NCI-H2171 treated with DMSO at 0.1 percent for 48 hours (cell line): ENCODE measurements at regions not wholly inside any gene's neighbourhood (a gene's known extent, or its start where the extent isn't known, plus 50 kb on each side); places are given as distances from the start of the nearest gene placed in this dataset.

Experiments
- DNase-seq: peaks from one replicate; lab custom pipeline; 2025; lab: John Stamatoyannopoulos, UW

DNA sequence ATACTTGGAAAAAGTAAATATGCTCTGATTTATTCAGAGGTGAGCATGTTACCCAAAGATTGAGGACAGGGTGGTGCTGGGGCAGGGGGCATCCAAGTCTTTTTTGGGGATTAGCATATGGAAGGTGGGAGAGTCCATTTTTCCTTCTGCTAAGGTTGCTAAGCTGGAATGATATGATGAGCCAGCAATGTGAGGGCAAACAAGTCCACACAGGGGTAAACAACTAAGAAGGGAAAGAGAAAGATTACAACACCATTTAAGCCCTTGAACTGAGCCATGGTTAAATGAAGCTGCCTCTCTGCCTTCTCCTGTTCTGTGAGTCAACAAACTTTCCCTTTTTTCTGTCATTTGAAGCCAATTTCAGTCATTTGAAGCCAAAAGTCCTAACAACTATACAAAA is 89.0 kb downstream of the RPL22L1 start:
- DNase-seq = no peak

DNA sequence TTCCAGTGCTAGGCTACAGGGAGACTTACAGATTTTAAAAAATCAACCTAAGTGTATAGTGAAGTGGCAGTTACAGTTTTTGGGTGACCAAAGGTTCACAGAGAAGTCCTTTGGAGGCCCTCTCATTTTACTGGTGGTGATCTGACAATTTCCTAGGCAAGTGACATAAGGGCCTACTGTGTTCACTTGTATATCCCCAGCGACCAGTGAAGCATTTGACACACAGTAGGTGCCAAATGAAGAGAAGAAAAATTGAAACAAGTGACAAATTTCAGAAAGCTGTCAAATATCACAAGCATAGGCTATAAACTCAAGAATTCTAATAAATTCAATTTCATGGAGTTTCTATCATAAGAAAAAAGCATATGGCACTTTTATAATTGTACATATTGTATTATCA is 89.5 kb downstream of the RPL22L1 start:
- no peak for DNase-seq

DNA sequence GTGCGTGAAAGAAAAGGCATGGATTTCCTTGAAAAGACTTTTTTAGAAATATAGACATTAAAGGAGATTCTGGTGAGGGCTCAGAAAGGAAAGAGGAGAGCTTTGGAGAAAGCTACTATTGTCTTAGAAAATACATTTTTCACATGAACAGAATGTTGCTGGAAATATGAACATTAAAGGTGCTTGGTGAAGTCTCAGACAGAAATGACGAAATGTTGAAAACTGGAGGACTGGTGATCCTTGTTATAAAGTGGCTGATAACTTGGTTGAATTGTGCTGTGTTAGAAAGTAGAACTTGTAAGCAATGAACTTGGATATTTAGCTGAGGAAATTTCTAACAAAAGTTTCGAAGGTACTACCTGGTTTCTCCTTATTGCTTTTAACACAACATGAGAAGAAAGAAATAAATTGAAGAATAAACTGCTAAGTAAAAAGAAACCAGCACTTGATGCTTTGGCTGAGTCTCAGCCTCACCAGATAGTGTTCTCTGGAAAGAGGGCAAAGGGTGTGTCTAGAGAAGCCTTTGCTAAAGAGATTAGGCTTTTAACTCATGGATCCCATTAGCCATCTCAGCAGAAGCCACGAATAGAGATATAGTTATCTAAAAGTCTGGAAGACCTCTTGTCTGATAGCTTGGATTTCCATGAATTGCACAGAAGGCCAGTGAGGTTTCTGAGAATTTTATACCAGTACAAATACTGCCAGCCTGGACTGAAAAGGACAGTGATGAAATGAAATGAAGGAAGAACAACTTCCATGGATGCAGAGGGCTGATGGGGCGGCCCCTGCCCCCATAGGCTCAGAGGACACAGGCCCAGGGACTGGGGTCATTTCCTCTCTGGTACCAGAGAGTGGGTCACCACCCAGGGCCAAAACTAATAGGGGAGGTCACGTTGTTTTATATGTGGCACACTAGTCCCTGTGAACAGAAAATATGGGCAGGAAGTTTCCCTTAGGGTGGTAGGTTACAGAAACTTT is 91.5 kb downstream of the RPL22L1 start:
- DNase-seq = no peak

DNA sequence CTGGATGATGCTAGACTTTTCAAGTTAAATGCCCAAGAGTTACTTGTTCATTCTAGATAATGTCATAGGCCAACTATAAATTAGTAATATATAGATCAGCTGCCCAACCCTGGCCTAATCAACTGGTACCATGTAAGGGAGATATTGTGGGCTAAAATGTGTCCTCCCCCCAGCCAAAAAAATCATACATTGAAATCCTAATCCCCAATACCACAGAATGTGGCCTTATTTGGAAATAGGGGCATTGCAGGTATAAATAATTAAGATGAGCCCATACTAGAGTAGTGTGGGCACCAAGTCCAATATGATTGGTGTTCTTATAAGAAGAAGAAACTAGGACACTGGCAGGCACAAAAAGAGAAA is 92.5 kb downstream of the RPL22L1 start:
- DNase-seq = no peak

DNA sequence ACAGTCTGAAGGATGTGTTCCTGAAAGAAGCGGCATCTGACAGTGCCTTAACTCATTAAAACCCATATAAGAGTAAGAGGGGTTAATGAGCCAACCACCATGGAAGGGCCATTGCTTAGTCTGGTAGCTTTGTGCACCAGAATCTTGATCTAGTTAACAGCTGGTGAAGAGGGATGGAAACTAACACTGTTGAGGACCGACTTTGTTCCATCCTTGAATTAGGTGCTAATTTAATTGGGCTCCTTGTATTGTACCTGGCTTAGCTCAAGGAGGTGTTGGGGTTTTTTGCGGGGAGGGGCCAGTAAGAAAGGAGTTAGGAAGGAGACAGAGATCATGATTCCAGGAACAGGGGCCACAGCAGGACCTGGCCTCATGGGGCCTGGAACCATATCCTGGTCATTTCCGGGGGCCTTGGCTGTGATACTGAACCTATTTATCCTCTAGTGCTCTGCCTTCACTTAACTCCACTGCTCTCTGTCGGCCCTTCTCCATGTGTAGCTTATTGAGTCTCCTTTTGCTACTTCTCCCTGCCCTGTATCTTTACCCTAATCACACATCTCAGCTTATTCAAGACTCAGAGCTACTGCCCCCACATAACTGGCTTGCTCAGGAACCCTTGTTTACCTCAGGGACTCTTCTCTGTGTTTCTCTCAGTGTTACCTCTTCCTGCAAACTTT is 93.0 kb downstream of the RPL22L1 start:
- no peak for DNase-seq

DNA sequence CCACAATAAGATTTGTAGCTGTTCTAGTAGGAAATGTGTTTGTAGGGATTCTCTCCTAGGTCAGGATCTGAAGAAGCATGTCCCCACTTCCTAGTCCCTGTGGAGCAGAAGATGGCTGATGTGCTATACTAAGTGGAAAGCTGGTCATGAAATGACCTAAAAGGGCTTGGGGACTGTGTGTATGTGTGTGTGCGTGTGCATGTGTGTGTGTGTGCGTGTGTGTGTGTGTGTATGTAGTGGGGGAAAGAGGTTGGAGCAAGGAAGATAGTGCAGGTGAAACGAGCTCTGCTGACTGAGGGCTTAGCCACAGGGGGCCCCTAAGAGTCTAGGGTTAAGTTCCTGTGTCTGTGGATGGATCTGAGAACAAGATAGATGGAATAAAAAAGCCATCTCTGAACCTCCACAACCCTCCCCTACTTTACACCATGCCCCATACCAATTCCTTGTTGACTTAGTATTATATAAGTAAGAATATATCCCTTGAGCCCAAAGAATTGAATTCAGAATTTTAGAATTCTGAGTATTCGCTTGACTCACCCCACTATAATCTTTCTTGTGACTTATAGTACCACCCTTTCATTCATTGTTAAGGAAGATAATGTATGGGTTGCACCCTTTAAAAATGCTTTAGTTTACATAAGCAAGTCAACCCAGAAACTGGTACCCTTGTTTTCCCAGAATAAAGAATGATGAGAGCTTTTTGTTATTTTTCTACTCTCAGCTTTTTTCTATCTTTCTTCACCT is 96.1 kb downstream of the RPL22L1 start:
- no peak for DNase-seq

DNA sequence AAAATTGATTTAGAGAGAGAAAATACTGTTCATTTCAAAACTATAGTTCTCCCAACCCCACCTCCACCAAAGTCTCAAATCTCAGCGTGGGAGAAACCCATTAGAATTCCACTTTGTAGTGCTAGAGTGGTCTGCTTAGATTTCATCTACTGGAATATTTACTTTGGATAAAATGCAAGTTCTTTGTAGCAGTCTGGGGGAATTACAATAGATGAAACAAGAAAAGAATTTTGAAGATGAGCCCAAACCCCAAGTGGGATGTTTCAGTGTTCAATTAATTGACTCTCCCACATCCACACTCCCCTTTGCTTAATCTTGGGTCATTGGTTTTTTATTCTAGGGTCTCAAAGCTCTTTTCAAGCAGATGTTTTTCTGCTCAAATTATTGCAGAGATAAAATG is 97.8 kb downstream of the RPL22L1 start:
- DNase-seq = no peak

DNA sequence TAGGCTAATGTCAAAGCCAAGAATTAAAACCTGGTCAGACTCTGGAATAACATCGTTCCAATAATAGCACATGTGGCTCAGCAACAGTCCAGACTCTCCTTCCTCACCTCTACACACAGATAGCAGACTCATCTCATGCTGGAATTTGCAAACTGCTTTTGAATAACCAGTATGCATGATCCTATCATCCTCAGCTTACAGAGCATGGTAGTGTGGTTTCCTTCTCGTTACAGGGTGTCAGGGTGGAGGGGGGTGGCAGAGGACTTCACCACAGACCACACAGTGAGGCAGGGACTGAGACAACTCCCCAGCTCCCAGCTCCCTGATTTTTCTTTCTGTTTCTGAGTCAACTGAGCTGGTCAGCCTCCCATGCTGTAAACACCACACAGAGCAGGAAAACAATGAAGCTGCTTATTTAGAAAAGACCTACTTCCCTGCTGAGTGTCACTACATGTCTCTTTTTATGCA is 101.6 kb downstream of the RPL22L1 start:
- no peak for DNase-seq

DNA sequence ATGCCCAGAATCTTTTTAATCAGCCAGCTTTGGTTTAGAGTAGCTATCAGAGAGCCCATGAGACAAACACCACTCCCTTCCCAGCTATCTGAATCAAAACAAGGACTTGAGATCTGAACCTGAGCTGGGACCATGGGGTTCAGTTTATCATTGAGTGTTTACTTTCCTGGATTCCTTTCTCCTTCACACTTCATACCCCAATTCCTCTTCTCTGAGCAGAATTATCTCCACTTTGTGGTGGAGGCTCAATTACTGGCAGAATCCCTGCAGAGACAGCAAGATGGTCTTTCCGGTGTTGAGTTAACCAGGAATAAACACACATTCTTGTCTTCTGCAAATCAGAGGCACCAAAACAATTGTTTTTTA is 102.4 kb downstream of the RPL22L1 start:
- no peak for DNase-seq

DNA sequence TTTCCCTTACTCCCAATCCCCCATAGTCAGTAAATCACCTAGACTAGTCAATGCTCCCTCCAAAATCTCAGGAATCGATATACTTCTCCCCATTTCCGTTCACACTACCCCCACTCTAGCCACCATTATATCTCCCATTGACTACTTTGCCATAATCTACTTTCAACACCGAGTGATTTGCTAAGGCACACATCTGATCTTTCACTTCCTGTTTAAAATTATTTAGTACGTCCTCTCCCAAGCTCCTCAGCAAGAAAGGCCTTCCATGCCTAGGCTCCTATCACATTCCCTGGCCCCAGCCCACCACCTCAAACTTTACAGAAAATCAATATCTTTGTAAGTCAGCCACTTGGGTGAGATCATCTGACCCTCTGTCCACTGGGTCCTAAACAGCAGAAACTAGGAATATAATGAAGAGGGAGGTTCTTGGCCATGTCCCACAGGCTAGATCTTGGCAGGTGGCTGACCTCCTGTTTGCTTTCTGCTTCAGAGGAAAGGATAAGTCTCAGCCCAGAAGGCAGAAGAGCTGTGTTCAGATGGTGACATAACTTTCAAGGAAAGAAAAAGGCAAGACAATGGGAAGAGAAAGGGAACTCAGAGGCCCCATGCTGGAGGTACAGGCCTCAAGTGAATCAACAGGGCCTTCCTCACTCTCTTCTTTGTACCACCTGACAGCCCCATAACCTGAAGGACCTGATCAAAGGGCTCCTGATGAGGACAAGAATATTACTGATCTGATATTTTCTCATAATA is 103.0 kb downstream of the RPL22L1 start:
- DNase-seq = no peak

DNA sequence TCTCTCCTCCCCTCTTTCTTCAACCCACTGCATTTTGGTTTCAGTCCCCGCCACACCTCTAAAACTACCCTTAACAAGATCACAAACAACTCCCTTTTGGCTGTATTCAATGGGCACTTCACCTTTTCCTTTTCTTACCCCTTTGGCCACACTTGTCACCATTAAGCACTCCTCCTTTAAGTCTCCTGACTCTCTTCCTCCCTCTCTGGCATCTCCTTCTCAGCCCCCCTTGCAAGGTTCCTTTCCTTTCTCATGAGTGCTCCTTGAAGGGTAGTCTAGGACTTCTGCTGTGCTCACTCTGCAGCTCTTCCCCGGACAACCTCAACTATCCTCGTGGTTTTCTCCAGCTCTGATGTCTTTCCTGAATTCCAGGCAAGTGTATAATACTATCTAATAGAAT is 103.7 kb downstream of the RPL22L1 start:
- DNase-seq = no peak

DNA sequence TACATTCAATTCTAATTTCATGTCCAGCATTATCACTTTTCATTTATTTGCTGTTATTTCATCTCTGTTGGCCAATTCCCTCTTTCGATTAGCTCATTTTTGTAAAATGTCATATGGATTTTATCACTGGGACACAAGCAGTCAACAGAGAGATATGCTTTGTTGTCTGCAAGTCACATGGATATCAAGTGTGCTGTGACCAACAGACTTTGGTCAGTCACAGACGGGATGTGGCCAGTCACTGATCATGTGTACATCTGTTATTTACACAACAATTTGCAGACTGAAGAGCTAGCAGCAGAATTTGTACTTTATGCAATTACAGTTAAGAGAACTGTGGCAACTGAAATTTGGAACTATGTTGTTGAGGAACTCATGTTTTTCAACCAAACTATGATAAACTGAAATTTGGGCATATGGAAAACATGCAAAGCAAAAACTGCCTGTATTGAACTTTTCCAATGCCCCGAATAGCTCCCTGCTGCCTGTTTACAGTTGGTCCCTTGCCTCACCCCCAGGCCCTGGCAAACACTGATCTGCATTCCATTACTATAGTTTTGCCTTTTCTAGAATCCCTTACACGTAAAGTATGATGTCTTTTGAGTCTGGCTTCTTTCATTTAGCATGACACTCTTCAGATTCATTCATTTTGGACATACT is 104.4 kb downstream of the RPL22L1 start:
- DNase-seq = no peak

DNA sequence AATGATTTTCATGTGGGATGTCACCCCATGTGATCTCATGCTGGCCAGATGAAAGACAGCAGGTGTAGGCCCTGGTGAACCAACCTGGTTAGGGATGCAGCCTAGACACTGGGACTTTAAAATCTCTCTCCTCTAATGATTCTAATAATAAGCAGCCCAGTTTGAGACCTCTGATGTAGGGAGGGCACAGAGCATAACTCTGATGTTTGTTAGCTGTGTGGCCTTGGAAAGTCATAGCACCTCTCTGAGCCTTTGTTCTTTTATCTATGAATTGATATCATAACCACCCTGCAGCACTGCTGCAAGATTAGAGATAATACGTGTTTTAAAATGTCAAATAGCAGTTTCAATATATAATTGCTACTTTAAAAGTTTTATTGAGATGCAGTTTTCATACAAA is 106.0 kb downstream of the RPL22L1 start:
- DNase-seq = no peak

DNA sequence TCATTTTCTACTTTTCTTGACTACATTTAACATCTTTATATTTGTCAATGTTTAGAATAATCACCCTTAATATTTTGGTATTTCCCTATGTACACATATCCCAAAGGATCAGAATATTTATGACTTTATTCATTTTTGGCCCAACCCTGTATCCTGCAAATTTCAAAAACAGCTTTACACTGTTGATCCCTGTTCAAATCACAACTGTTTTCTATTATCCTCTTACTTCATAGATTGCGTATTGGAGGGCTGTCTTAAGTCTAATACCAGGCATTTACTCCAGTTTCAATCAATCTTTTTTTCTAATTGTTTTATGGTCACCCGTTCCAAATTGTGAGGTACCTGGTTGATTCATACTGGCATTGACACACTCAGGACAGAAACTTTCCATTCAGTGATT is 107.9 kb downstream of the RPL22L1 start:
- DNase-seq = no peak

DNA sequence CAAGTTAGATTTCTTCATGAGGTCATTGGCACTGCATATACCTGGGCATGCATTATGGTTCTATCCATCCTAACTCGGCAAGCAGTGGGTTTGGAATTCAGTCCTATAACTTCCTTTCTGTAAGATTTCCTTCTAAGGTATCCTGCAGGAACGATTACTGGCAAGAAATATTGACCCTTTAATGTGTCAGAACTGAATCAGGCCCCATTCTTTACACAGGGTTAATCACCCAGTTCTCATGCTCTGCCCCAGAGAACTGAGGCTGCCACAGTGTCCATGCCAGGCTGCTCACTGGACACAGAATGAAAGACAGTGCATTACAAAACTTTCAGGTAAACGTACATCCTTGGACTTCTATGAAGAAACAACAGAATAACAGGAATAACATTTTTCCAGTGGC is 108.9 kb downstream of the RPL22L1 start:
- no peak for DNase-seq

DNA sequence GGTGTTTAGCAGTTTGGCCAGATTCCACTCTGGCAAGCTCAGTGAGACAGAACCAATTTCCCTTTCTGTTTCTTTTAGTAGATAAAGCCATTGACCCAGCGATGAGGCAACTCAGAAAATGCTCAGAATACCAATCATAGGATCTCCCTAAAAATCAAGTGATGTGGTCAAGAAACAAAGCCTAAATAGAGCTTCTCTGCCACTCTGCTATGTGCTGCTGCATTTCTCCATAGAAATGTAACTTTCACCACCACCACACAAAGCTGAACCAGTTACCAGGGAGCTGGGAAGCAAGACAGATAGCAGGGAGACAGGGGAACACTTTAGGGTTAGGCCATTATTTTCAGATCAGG is 109.8 kb downstream of the RPL22L1 start:
- no peak for DNase-seq

DNA sequence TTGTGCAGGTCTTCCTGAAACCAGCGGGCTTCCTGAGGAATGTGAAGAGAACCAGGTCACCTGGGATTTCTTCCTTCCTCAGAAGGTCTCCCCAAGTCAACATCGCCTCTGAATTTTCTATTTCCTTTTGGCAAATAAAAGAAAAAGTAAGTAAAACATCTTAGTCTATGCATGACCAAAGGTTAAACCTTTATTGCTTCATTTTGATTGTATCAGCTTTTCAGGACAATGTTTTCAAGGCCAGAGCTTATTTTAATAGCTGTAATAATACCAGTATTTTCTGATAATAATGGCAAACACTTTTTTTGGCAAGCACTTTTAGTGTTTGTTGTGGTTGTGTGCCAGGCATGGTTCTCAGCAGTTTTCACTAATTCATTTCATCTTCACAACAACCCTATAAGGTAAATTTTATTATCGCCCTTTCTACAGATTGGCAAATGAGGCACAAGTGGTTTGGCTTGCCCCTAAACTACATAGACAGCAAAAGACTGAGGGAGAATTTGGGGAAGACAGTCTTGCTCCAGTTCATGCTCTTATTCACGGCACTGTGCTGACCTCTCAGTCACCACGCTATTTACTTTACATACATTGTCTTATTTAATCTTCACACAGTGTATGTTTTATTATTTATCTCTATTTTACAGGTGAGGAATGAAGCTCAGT is 110.4 kb downstream of the RPL22L1 start:
- no peak for DNase-seq

DNA sequence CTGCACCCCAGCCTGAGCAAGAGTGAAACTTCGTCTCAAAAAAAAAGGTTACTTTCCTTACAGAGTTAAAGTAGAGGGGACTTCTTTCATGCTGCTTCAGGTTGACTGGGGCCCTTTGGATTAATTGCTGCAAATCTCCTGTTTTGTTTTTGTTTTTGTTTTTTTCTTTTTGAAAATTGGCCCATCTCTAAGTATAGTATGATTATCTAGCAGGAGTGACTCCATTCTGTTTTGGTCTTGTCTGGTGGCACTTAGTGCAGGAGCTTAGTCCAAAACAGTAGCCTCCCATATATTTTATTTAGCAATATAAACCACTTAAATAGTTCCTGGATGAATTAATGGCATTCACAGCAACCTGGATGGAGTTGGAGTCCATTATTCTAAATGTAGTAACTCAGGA is 113.0 kb downstream of the RPL22L1 start:
- DNase-seq = no peak

DNA sequence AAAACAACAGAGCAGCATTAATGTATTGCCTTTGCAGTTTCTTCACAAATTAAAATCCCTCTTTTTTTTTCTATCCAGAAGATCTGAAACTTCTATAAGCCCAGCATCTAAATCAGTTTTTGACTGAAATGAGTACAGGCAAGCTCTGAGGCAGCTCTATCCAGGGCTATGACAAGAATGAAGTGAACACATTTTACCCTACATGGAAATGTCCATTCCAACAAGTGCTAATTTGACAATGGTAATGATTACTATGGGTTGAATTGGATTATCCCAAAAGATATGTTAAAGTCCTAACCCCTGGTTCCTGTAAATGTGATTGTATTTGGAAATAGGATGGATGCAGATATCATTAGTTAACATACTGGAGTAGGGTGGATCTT is 115.7 kb downstream of the RPL22L1 start:
- no peak for DNase-seq

DNA sequence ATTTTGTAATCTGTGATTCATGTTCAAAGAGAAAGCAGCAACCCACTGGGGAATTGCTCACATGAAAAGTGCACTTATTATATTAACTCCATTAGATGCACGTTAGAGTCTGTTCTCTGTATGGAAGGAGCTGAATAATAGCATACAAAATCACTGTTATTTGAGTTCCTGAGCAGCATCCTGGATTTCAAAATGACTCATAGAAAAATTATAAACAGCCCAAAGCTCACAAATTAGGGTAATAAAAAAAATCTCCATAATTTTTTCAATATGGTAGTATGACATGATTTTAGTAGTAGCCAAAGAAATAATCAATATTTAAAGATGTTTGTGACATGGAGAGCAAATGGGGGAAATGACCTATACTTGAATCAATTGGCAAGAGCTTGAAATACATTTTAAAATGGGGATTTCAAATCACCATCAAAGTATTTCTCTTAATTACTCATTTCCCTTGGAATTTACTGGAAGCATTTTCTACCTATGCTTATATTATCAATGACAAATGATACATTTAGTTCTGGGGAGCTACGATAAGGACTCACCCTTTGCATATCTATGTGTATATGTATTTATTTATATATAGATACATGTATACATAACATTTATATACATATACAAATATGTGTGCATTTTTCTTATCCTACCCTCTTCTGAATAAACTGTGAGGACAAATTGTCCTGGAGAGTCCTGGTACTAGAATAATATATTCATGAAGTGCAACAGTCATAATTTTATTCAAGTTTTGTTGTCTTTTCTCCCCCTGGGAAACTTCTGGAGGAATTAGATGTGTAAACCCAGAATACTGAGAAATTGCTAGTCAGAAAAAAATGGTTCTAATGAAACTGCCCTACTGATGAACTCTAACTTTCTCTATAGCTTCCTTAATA is 116.3 kb downstream of the RPL22L1 start:
- no peak for DNase-seq
